ENCODE measurements at regions not wholly inside any gene's neighbourhood (a gene's known extent, or its start where the extent isn't known, plus 50 kb on each side); places are given as distances from the start of the nearest gene placed in this dataset.

DNA sequence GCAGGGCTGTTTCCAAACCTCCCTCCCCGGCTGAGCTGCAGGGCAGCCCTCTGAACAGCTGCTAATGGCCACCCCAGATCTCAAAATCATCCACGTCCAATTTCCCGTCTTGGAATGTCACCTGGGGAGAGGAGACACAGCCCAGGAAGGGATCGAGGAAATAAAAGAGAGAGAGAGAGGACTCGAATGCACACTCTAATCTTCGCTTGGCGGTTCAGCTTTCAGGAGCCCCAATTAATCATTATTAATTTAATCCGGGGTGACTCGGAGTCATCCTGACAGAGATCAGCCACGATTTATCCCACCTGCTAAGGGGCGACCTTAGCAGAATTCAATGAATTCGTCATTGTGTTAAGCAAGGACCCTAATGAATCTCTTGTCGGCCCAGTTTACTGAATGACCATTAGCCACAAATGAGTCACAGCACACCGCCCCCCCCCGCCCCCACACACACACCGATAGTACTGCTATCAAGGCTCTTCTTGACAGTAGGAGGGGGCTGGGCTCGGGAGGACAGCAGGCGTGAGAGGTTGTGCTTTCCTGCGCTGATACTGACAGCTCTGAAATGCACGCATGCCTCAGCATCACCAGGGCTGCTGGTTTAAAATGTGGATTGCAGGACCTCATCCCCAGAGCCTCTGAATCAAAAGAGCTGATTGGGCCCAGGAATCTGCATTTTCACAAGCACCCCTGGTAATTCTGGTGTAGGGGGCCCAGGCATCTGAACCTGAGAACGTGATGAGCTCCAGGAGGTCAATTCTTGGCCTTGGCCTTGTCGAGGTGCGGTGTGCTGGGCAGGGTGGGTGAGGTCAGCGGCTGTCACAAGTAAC, 190.0 kb upstream of the CIBAR2 start:
- TF ChIP-seq, protein P1, sequence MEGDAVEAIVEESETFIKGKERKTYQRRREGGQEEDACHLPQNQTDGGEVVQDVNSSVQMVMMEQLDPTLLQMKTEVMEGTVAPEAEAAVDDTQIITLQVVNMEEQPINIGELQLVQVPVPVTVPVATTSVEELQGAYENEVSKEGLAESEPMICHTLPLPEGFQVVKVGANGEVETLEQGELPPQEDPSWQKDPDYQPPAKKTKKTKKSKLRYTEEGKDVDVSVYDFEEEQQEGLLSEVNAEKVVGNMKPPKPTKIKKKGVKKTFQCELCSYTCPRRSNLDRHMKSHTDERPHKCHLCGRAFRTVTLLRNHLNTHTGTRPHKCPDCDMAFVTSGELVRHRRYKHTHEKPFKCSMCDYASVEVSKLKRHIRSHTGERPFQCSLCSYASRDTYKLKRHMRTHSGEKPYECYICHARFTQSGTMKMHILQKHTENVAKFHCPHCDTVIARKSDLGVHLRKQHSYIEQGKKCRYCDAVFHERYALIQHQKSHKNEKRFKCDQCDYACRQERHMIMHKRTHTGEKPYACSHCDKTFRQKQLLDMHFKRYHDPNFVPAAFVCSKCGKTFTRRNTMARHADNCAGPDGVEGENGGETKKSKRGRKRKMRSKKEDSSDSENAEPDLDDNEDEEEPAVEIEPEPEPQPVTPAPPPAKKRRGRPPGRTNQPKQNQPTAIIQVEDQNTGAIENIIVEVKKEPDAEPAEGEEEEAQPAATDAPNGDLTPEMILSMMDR (IDR thresholded peaks at IDR 0.05), result no peak
- TF ChIP-seq POLR2A (IDR thresholded peaks at IDR 0.05), result no peak

Data from body of pancreas (tissue), 4 donors.